ENCODE measurements at regions not wholly inside any gene's neighbourhood (a gene's known extent, or its start where the extent isn't known, plus 50 kb on each side); places are given as distances from the start of the nearest gene placed in this dataset.

DNA sequence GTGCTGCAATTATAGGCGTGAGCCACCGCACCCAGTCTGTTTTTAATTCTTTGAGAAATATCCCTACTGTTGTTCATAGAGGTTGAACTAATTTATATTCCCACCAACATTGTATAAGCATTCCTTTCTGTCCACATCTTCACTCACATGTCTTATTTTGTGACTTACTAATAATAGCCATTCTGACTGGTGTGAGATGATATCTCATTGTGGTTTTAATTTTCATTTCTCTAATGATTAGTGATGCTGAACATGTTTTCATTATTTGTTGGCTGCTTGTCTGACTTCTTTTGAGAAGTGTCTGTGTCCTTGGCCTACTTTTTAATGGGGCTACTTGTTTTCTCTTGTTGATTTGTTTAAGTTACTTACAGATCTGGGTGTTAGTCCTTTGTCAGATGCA lies 310.9 kb upstream of the MAOA start:
- no peak for TF ChIP-seq FOXM1 (IDR thresholded peaks at IDR 0.05; ENCODE audit: borderline replicate concordance)
- TF ChIP-seq L3MBTL2 (conservative IDR thresholded peaks at IDR 0.05): no peak
- TF ChIP-seq FOXK2 (IDR thresholded peaks at IDR 0.05): no peak
- no peak for TF ChIP-seq ARNT (IDR thresholded peaks at IDR 0.05)
- no peak for TF ChIP-seq SP1 (IDR thresholded peaks at IDR 0.05)

All from HEK293T (cell line).